Adrenal gland (tissue), 5 donors: ENCODE measurements at regions not wholly inside any gene's neighbourhood (a gene's known extent, or its start where the extent isn't known, plus 50 kb on each side); places are given as distances from the start of the nearest gene placed in this dataset.

ENCODE experiments used
- POLR2A ChIP-seq, 2 donors: fragments of 450-650 bp; IDR thresholded peaks; one replicate each; pipeline ENCODE4 v1.6.1; 2017; ENCODE audit warnings: antibody characterized with exemption in 2 of 2, mild to moderate bottlenecking in 2 of 2, moderate library complexity in 1 of 2
- TF ChIP-seq, protein P1 (sequence below), 6 experiments: fragments of 450-650 bp in 4 of 6; fragments of 200-600 bp in 2 of 6; sonication (generic) in 1 of 6; IDR thresholded peaks; 1 replicate in 5 of 6; 2 replicates in 1 of 6; pipeline versions ENCODE4 v1.5.1 to v1.8.0; 2016 to 2021; ENCODE audit warnings: antibody characterized with exemption in 6 of 6, mild to moderate bottlenecking in 2 of 6, moderate library complexity in 1 of 6
- donor health status: DM: no; HTN: no; CAD: no.

DNA sequence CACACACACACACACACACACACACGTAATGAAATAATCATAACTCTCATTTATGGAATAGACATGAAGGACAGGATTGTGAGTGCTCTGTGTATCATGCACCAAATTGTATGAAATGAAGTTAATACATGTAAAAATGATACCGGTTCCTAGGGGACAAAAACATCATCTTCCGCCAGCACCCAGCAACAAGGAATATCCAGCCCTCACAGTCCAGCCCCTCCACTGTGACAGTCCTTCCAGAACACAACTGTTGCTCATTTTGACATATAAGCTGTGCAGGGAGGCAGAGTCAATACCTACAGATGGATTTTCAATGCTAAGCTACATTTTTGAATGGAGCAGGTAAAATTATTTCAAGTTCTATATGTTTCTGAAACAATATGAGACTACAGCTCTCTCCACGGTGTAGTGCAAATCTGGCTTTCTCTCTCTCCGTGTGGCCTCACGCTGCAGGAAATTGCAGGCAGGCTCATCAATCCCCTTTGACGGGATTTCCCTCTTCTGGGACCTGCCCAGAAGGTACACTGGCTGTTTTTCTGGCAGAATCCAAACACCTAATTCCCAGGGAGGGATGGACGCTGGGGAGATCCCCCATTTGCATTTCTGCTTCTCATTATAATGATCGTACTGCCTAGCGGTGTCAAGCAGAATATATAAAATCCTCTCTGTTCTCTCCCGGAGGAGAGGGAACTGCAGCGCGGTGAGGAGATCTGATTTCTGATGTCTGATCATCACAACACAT is 494.0 kb downstream of the LIG4 start:
- TF ChIP-seq, protein P1, sequence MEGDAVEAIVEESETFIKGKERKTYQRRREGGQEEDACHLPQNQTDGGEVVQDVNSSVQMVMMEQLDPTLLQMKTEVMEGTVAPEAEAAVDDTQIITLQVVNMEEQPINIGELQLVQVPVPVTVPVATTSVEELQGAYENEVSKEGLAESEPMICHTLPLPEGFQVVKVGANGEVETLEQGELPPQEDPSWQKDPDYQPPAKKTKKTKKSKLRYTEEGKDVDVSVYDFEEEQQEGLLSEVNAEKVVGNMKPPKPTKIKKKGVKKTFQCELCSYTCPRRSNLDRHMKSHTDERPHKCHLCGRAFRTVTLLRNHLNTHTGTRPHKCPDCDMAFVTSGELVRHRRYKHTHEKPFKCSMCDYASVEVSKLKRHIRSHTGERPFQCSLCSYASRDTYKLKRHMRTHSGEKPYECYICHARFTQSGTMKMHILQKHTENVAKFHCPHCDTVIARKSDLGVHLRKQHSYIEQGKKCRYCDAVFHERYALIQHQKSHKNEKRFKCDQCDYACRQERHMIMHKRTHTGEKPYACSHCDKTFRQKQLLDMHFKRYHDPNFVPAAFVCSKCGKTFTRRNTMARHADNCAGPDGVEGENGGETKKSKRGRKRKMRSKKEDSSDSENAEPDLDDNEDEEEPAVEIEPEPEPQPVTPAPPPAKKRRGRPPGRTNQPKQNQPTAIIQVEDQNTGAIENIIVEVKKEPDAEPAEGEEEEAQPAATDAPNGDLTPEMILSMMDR (IDR thresholded peaks at IDR 0.05): no peak
- no peak for TF ChIP-seq POLR2A (IDR thresholded peaks at IDR 0.05)
